ENCODE measurements at regions not wholly inside any gene's neighbourhood (a gene's known extent, or its start where the extent isn't known, plus 50 kb on each side); places are given as distances from the start of the nearest gene placed in this dataset.
"Not testable (repeated sequence)": the region's sequence is repeated elsewhere in the genome, so short reads cannot be mapped to it uniquely, and the experiment has no call there.

DNA sequence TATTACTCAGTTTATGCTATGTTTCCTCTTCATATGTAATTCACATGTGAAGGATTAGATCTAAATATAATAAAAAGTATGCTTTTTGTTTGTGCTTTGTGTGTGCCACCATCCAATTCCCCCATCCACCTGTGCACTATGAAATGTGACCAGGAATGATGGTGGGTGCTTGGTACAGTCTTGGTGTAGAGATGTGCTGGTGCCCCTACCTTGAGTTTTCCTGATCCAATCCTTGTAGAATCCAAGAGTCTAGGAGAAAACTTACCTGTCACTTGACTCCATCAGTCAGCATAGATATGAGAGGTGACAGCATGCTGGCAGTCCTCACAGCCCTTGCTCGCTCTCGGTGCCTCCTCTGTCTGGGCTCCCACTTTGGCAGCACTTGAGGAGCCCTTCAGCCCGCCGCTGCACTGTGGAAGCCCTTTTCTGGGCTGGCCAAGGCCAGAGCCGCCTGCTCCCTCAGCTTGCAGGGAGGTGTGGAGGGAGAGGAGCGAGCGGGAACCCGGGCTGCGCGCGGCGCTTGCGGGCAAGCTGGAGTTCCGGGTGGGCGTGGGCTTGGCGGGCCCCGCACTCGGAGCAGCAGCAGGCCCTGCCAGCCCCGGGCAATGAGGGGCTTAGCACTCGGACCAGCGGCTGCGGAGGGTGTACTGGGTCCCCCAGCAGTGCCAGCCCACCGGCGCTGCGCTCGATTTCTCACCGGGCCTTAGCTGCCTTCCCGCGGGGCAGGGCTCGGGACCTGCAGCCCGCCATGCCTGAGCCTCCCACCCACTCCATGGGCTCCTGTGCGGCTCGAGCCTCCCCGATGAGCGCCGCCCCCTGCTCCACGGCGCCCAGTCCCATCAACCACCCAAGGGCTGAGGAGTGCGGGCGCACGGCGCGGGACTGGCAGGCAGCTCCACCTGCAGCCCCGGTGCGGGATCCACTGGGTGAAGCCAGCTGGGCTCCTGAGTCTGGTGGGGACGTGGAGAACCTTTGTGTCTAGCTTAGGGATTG, 874.7 kb downstream of the PLA2G4A start:
- not testable (repeated sequence) for DNase-seq (ENCODE audit: low read depth)

DNA sequence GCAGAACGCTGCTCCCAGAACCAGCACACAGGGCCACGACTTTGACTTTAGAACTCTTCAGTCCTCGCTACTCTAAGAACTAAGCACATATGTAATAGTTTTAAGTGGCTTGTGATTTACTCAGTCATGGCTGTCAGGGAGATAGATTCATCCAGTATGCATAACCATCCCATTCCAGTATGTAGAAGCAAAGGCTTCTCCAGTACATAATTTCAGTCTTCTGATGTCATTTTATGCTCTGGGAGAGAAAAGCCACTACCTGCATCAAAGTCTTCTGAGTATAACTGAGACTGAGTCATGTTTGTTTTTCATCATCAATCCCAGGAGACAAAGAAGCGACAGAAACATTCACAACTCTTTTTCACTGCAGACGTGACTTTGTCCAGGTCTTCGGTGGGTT, 885.7 kb downstream of the PLA2G4A start:
- DNase-seq (ENCODE audit: low read depth): peak; percentile 6

DNA sequence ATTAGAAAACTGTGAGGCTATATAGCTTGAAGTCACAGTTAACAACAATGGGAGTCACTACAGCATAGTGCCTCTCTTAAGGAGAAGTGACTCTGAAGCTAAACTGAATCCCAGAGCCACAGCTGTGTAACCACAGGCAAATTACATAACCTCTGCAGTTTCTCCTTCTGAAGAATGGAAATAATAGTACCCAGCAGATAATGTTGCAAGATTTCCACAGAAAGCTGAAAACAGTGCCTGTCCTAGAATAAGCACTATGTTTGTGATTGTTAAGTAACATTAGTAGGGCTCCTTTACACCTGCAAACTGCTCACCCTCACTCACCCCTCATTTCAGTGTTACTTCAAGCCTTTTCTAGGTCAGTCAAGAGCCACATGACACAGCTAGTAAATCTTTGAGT, 886.7 kb downstream of the PLA2G4A start:
- DNase-seq (ENCODE audit: low read depth): no peak

DNA sequence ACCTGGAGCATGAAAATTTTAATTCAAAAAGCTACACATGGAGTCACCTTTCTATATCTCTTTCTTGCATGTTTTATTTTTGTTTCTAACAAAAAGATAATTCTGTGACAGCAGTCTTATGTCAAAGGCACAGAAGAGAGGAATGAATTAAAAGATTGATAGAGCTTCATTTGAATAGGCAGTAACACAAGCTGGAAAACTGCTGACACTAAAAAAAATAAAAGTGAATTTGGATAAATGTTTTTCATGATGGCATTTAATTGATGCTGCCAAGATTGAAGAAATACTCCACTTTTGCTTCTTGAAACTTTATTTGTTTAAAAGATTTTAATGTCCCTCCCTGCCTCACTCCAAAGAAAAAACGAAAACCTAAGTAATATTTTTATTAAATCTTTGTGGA, 887.4 kb downstream of the PLA2G4A start:
- DNase-seq (ENCODE audit: low read depth): no peak

DNA sequence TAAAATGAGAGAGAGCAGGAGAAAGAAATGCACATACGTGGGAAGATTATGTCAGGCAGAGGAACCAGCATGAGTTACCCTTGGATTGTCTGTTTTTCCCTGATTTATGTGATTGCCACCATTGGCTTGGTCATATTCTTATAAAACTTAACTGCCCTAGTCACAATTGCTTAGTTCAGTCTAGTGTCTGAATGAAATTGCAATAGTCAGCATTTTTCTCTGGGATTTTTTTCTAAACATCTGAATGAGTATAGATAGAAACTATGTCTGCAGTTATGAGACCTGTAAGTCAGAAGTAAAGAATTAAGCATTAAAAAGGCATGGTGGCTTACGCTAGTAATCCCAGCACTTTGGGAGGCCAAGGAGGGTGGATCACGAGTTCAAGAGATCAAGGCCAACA, 889.8 kb downstream of the PLA2G4A start:
- DNase-seq (ENCODE audit: low read depth): no peak

DNA sequence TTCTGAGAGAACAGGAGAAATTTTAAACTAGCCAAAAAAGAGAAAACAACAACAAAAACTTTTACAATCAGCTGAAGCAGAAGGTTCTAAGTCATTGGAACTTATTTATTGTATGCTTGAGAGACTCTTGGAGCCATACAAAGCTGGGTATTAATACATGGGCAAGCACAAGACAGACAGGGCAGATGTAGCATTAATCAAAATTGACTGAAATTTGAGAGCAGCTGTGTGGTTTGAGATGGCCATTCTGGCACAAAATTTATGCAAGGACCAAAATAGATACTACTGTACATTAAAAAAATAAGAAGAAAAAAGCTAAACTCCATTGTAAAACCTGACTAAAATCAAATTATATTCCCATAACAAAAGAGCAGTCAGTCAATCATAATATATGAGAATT, 892.5 kb downstream of the PLA2G4A start:
- no peak for DNase-seq (ENCODE audit: low read depth)

DNA sequence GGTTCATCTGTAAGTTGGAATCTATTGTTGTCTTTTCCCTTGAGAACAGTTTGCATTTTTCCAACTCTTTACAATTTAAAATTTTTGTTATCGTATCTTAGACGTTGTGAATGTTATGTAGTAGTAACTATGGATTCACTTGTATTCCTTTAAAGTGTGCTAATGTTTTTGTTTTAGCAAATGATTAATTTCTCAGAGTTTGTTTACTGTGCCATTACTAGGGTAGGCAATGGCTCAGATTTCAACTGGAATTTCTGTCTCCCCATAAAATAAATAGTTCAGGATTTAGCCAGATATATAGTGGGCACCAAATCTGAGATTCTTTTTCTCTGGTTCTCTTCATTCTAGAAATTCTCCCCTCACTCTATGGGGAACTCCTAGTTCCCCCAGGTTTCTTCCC, 896.5 kb downstream of the PLA2G4A start:
- no peak for DNase-seq (ENCODE audit: low read depth)

DNA sequence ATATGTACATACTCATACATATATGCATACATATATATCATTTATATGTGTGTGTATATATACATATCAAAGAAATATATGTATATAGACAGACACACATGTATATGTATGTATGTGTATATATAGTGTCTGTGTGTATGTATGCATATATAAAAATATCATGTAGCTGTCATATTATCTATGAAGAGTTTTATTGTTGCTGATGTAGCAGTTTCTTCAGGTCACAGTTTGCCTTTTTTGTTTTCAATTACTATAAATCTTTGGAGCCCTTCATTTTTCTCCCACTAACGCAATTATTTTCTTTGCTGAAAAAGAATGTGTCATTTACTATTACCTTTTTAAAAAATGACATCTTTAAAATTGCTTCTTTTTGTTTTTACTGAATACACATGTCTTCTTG, 904.5 kb downstream of the PLA2G4A start:
- DNase-seq (ENCODE audit: low read depth): no peak

DNA sequence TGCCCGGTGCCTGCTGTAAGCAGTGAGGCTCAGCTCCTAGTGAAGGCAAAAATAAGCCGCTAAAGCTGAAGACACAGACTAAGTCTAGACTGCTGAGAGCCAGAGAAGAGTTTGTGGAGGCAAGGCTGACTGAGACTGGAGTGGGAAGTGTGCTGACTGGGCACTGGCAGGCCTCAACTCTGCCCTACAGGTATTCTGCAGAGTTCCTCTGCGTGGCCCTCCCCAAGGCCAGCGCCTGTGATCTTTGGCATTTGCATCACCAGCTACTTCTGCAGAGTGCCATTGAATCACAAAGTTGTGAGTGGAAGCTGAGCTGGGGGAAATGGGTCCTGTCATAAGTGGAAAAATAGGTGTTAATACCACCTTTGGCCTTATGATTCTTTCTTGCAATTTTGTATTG, 905.7 kb downstream of the PLA2G4A start:
- no peak for DNase-seq (ENCODE audit: low read depth)

DNA sequence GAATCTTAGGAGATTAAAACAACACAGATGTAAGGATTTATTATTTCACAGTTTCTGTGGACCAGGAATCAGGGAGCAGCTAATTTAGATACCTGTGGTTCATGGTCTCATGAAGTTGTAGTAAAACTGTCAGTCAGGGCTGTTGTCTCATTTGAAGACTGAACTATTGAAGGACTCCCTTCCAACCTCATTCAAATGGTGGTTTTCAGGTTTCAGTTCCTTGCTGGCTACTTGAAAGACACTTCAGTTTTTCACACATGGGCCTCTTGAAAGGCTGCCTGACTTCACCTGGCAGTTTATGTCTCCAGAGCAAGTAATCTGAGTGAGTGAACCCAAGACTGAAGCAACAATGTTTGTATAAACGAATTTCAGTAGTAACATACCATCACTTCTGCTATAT, 915.9 kb downstream of the PLA2G4A start:
- no peak for DNase-seq (ENCODE audit: low read depth)

DNA sequence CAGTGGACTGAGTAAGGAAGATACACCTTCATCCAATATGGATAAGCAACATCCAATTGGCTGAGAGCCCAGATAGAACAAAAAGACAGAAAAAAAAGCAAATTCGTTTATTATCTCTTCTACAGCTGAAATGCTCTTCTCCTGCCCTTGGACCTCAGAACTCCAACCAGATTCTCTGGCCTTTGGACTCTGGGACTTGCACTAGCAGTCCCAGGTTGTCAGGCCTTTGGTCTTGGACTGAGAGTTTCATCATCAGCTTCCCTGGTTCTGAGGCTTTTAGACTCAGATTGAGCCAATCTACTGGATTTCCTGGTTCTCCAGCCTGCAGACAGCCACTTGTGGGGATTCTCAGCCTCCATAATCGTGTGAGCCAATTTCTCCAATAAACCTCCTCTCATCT, 926.8 kb downstream of the PLA2G4A start:
- DNase-seq (ENCODE audit: low read depth): no peak

DNA sequence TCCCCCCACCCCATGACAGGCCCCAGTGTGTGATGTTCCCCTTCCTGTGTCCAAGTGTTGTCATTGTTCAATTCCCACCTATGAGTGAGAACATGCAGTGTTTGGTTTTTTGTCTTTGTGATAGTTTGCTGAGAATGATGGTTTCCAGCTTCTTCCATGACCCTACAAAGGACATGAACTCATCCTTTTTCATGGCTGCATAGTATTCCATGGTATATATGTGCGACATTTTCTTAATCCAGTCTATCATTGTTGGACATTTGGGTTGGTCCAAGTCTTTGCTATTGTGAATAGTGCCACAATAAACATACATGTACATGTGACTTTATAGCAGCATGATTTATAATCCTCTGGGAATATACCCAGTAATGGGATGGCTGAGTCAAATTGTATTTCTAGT, 927.9 kb downstream of the PLA2G4A start:
- not testable (repeated sequence) for DNase-seq (ENCODE audit: low read depth)

DNA sequence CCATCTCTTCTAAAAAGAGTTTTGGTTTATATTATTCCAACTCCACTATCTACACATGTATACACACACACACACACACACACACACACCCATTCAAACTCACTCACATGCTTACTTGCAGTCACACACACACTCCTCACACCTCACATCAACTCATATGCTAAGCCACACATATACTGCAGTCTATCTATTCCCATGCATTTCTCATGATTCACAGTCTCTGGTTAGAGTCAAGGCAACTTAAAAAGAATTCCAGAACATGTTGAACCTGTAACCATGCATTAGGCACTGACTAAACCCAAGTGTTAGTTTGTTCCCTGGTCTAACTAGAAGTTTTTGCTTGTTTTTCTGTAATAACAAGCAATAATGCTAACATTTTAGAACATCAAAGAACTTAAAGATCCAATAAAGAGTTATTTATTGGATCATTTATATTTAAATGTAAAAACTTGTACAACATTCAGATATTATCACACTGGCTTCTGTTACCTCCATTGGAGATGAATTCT, 931.1 kb downstream of the PLA2G4A start:
- no peak for DNase-seq (ENCODE audit: low read depth)

DNA sequence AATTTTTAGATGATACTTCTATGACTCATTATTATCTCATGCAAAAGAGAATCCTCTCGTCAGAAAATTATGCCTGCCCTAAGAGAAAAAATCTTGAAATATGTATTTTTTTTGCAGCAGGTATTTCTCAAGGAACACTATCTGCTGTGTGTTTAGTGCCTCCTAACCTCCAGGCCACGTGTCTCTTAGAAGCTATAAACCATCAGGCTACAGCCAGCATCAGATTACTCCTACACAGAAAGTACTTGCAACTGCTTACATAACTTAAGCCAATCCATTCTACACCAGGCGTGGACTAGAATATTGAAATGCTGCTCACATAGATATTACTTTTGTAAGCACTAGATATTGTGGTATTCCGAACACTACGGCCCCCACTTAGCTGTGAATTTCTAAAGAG, 933.4 kb downstream of the PLA2G4A start:
- no peak for DNase-seq (ENCODE audit: low read depth)

DNA sequence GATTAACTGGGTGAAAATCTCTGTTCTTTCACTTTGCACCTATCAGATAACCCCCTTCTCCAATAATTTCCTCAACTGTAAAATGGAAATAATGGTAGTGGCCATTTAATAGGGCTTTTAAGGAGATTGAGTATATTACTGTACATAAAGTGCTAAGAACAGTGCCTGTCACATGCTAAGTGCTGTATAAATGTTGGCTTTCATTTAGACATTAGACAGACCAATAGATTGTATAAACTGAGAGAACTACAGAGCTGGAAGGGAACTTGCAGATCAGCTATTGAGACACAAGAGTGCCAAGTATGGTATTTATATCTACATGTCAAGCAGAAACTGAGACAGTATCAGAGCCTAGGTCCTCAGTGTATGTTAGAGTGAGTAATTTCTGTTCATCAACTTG, 934.7 kb downstream of the PLA2G4A start:
- no peak for DNase-seq (ENCODE audit: low read depth)

DNA sequence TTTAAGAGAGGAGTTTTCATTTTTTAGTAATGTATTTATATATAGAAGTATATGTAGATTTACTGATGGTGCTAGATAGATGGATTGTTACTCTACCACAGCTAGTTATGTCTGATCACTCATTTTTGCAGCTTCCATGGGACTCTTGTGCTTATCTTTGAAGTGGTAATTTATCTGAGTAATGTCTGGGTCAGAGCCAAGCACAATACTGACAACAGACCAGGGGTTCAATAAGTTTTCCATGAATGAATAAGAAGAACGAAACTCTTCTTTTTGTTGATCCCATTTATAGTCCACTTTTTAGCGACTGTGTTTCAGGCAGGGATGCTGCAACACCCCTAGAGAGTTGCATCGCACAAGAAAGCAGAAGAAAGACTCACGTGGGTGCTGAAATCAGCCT, 935.2 kb downstream of the PLA2G4A start:
- DNase-seq (ENCODE audit: low read depth): no peak

DNA sequence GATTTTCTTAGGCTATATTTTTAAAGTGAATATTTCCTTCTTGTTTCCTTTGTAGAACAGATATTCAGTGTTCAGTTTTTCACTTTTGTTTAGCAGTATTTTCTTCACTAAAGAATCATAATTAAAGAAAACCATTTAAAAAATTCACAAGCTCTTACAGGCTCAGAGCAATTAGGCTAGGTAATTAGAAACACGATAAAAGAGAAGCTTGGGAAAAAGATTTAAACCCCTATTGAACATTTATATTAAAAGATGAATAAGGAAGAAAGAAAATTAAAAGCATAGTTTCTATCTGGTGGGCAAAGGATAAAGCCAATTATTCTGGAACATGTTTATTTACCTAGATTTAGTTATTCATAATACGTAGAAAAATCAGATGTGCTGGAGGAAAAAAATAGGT, 942.6 kb downstream of the PLA2G4A start:
- no peak for DNase-seq (ENCODE audit: low read depth)

DNA sequence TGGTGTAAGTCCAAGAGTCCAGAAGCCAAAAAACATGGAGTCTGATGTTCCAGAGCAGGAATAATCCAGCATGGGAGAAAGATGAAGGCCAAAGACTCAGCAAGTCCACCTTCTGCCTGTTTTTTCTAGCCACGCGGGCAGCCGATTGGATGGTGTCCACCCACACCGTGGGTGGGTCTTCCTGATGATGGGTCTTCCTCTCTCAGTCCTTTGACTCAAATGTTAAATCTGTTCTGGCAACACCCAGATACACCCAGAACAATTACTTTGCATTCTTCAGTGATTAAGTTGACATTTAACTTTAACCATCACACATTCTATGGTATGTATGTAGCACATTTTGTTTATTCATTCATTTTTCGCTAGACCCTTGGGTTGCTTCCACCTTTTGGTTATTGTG, 944.4 kb downstream of the PLA2G4A start:
- no peak for DNase-seq (ENCODE audit: low read depth)

DNA sequence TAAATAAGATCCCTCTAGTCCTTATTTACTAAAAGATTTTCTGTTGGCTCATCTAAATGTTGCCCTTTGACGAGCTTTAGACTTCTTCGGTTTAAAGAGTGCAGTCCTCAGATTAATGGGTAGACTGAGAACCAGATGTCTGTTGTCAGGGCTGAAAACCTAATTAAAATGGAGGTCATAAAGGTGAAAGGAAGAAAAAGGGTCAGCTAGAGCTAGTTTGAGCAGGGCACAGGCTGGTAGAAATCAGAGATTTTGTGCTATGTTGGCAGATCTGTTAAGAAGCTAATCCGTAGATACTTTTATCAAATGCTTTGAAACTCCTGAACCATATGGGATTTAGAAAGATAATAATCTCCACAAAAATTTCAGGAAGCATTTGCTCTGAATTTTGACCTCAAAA, 959.0 kb downstream of the PLA2G4A start:
- DNase-seq (ENCODE audit: low read depth): no peak

DNA sequence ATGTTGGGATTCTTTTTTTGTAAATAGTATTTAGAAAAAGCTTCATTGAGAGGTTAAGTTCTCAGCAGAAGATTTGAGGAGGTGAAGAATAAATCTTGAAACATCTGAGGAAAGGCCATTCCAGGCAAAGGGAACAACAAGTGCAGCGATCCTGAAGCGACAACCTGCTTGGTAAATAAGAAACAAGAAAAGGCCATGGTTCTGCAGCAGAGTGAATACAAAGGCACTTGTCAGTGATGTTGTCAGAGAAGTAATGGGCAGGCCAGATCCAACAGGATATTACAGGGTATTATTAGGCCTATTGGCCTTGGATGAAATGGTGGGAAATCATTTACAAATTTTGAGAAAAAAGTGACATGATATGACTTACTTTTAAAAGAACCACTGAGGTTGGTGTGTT, 960.0 kb downstream of the PLA2G4A start:
- no peak for DNase-seq (ENCODE audit: low read depth)

DNA sequence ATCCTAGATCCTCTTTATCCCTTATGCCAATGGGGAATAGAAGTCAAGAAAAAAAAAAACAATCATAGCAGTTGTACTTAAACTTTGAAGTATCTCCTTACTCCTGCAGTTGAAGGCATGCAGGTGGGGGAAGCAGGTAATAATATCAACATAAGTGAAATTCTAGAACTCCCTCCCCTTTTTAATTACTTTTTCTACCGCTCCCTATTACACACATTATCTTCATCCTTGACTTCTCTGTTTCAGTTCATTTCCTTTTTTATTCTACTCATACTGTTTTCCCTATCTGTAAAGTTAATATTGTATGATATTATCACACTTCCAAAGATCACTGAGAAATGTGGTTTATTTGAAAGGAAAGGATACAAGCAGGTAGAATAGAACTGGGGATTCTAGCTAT, 962.0 kb downstream of the PLA2G4A start:
- DNase-seq (ENCODE audit: low read depth): no peak

DNA sequence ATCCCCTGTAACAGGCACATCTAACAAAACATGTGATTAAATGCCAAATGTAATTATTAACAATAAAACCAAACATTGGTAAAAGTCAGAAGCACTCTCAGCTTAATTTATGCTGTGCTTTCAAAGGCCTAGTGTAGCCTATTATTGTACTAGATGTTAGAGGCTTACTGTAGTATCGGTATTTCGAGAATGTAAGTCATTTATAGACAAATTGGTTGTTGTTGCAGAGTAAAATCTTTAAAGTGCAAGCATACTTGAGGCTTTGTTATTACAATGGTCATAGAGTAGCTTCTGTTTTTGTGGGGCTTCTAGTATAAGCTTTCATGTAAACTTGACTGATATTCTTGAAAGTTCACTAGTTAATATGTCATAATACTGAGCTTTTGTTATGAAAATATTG, 965.8 kb downstream of the PLA2G4A start:
- DNase-seq (ENCODE audit: low read depth): no peak

DNA sequence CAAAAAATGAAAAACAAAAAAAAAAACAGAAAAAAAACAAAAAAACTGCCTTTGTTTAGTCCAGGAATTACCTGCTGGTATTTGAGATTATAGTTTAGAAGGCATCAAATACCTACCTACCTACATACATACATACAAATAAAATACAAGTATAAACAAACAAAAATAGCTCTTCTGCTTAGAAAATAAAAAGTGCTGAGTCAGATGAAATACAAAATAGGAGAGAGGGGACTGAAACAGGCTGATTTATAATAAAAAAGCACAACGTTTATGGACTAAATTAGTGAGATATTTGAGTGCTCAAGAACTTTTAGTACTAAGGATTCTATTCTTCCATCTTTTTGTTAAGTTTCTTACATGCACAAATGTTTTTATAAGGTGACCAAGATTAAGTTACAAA, 980.8 kb downstream of the PLA2G4A start:
- DNase-seq (ENCODE audit: low read depth): no peak

Data from HT1080 (cell line).